Stimulated activated CD4-positive, alpha-beta T cell treated with anti-CD3 and anti-CD28 coated beads, Interleukin-1b, Interleukin-23, amount 100 ng/mL, for 4 hours (primary cell): ENCODE measurements at regions not wholly inside any gene's neighbourhood (a gene's known extent, or its start where the extent isn't known, plus 50 kb on each side); places are given as distances from the start of the nearest gene placed in this dataset.

Experiments
- DNase-seq, 2 donors: peaks; one replicate each; pipeline ENCODE4 v3.0.0-alpha.2; 2020; ENCODE audit warnings: low read depth in 2 of 2

DNA sequence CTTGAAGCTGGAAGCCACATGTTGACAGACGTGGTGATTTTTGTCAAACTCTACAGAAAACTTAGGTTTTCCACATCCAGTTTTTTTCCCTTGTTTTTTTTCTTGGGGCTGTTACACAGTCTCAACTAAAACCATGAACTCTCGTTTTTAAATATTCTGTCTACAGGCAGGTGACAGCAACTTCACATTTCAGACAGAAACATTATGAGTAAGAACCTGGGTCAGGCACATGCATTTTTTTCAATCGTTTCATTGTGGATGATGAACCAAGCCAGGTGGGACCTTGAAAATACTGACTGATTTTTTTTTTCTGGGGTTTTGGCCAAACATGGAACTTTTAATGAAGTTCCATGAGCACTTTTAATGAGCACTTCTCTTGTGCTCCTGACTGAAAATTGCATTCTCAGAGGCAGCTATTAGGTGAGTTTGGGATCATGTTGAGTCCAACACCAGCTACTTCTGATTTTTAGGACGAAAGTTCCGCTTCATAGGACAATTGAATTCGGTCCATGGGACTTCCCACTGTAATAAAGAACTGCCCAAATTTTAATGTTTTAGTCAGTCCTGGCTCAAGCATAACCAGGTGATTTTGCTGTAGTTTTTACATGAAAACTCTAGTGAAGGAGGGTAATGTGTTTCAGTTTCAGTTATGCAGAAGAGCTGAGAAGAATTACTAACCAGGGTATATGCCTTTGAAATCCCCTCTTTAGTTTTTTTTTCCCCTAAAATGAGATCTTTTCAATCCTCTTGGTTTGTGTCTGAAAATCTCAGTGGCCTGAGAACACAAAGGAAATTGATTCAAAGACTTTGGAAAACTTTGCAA is 93.2 kb upstream of the ADAMTS16 start:
- no peak for DNase-seq

DNA sequence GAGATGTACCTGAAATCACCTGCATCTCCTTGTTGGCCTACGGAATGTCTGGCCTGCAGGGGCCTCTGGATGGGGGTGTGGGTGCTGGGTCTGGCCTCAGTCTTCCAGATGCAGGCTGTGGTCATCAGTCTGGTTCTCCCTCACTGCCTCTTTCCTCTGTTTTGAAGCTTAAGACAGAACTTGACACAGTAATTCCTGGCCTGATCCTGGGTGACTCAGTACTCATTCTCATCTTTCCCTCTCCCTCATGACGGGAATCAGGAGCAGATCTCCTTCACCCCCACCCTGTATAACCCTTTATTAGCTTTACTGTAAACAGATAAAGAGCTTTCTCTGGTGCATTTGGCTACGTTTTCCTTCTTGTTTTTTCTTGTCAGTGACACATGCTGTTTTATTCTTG is 89.3 kb upstream of the ADAMTS16 start:
- DNase-seq, result no peak

DNA sequence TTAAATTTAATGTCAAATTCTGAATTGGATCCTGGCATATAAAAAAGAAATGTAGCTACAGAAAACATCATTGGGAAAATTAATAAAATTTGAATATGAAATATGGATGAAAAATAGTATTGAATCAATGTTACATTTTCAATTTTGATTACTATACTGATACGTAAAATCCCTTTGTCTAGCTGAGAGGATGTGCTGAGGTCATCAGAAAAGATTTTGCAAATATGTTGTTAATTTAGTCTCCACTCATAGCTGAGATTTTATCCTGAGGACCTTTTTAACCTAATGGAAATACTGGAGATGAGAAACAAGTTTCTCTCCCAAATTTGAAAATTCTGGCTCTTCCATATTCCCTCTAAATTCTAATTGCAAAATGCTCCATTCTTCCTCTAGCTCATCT is 84.4 kb upstream of the ADAMTS16 start:
- no peak for DNase-seq

DNA sequence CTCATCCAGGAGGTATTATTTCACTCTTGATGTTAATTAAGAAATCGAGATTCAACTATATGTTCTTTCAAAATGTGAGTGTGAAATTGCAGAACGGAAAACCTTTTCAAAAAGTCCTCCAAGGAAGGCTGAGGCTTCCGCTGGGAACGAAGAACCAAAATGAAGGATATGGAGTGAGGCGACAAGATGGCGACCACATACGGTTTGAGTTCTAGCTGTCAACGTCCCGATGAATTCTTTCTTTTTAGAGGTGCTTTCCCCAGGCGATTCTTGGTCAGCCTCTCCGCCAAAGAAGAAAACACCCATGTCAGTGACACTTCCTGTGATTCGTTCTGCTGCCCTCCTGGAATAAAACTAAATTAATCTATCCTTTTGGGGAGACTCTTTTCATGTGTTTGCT is 78.3 kb upstream of the ADAMTS16 start:
- DNase-seq, result no peak

DNA sequence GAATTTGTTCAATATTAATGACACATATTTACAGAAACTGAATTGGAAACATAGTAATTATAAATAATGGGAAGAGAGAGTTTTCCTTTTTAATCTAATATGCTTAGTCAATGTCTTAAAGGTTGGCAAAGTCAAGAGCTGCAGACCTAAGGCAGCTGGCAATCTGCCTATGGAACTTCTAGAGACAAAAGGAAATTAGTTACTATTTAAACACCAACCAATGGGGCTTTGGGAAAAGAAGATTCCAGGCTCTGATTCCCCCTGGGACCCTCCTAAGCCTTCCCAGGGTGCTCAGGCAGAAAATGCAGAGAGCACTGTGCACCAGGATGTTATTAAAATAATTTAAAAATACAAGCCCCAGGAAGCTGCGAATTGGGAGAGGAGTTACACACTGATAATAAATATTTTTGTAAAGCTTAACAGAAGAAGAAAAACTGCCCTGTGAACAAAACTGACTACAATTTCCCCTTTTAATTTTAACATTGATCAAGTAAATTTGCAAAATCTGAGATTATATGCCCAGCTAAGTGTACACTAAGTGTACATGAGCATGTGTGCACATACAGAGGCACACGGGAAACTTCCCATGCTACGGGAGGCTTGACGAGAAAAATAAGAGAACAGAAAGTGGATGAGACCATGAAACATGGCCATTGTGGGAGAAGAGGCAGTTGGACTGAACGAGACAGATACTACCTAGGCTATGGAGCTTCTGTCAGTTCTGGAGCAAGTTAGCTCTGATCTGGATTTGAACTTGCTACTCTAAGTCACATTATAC is 77.4 kb upstream of the ADAMTS16 start:
- no peak for DNase-seq

DNA sequence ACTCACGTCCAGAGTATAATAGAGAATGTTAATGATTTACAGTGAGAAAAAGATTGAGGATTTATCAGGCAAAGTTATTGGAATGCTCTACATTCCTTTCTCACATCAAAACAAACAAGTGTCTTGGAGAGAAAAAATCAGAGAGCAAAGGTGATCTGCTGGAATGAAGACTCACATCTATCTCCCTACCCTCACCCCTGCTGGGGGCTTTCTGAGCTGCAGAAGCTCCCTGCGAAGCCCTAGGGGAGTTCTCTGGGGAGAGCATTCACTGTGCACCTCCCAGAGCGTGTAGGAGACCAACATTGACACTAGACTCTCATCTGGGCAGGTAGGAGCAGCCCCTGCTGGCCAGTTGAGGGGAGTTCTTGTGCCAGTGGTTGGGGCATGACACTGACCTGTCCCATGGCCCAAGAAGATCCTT is 76.6 kb upstream of the ADAMTS16 start:
- no peak for DNase-seq

DNA sequence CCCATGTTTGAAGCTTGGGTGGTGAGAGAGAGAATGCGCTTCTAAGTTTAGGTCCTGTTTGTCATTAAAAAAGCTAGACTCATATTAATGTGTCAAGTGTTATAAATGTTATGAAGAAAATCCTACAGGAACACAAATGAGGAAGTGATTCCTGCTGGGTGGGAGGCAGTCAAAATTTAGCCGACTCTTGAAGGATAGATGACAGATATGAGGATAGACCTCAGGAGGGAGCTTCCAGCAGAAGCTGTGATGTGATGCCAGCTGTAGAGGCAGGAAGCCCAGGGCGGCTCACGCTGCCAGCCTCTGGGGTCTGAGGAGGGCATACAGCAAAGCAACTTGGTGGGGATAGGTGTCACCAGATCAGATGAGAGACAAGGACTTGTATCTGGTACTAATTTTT is 74.7 kb upstream of the ADAMTS16 start:
- no peak for DNase-seq

DNA sequence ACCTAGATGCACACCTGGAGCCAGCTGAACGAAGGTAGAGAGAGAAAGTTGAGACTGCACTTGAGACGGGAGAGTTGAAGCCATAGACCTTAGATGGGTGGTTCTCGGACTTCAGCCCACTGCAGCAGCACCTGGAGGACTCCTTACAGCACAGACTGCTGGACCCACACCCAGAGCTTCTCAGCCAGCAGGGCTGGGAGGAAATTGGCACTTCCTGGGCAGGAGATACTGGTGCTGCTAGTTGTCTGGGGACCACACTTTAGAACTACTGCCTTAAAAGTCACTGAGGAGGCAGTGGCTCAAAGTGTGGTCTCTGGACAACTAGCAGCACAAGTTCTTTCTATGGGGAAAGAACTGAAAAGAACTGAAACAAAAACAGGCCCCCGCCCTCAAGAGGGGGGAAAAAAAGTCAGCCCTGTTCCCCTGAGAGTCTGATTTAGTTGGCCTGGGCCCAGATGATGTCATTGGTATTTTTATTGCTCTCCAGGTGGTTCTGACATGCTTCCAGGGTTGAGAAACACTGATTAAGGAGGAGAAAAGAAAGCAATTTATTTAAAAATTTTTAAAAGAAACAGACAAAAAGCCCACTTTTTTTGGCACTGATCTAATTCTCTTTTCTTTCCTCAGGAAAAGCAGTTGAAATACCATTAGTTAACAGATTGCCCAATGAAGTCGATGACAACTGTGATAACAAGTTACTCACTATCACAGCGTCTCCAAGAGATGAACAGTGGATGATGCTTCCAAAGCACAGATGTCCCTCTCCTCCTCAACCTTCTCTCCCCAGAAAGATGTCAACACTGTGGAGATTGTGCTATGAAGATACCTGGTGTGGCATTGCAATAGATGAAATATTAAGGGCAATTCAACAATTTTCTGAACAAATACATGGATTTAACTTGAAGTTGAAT is 73.6 kb upstream of the ADAMTS16 start:
- DNase-seq, result no peak

DNA sequence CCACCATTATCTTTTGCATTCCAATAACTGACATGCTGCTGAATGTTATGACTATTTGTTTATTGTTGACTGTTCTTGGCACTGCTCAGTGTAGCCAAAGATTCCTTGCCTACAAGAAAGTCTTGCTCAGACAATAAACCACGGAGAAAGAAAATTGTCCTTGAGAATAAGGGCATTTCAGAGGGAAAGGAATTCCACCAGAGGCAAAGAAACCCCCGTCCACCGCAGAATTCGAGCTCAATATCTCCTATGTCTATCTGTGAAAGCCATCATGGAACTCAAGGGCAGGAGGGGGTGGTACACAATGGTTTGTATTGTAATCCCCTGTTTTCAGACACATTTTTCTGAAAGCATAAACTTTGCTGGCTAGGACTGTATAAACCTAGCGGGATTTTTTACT is 70.3 kb upstream of the ADAMTS16 start:
- DNase-seq, result no peak

DNA sequence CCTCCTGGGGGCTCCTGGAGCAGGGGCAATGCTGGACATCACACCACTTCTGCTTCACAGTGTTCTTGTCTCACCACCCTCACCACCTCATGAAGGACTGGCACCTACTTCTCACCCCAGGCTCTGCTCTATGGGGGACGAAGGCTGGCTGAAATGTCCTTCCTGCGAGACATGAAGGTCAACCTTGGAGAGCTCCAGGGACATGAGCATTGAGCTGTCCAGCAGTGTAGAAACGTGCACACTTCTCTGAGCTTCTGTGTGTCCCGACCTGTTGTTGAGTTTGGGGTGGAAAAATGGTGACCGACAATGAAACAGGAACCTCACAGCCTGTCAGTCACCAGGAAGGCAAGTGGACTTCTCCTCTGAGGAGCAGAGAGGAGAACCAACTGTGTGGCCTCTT is 68.6 kb upstream of the ADAMTS16 start:
- DNase-seq, result no peak

DNA sequence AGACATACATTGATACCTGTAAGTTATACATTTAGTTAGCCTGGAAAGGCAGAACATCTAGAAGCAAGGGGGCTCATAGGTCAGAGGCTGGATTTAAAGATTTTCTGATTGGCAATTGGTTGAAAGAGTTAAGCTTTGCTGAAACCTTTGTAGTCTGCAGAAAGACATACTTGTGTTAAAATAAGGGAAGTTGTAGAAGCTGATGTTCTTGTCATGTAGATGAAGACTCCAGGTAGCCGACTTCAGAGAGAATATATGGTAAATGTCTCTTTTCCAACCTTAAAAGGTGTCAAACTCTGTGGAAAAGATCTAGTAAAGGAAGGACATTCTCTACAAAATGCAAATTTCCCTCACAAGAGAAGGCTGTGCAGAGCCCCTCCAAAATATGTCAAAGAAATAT is 62.9 kb upstream of the ADAMTS16 start:
- DNase-seq, result no peak

DNA sequence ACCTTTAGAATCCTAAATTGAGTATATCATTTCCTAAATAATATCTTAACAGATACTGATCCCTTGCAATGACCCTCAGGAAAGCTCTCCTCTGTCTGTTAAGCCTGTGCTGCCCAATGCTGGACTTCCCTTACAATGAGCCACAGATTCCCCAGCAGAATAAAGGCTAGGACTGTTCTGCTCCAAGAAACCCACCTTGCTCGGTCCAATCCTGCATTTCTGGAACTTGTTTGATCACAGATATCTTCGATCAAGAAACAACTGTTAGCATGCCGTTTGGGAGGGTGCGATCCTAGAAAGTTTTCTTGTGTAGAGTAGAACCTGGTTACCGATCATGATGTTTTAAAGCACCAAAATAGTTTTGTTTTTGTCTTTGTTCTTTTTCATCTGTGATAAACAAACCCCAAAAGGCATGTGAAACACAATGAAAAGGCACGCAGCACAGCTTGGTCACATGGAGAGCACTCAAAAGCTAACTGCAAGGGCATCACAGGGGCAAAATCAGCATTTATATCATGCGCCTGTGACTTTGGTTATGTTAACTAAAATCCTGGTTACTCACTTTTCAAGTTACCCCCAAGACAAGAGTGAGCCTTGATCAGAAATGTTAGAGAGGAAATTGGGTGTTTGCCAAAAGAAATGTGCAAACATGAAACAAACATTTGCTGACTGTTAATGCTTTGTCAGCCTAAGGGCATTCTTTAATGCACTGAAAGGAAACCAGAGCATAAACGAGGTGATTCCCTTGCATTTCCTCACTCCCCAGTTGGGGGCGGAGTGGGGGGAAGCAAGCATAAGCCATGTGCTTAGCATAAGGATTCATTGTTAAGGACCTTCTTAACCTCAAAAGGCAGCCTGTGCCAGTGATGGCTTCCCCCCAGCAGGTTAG is 61.9 kb upstream of the ADAMTS16 start:
- no peak for DNase-seq

DNA sequence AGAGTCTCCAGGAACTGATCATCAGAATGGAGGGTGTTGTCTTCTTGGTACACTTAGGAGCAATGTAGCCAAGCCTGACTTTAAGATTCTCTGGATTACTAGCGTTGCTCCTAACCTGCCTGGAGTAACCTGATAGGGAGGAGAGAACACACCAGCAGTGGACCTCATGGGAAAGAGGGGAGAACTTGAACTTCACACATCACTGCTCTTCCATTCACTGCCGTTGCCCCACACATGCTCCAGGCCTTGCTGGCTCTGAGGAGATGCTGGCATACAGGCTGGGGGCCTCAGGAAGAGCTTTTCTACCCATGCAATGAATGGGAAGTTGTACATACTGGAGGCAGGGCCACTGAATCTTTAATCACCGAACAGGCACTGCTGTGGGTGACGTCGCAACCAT is 60.3 kb upstream of the ADAMTS16 start:
- DNase-seq, result no peak

DNA sequence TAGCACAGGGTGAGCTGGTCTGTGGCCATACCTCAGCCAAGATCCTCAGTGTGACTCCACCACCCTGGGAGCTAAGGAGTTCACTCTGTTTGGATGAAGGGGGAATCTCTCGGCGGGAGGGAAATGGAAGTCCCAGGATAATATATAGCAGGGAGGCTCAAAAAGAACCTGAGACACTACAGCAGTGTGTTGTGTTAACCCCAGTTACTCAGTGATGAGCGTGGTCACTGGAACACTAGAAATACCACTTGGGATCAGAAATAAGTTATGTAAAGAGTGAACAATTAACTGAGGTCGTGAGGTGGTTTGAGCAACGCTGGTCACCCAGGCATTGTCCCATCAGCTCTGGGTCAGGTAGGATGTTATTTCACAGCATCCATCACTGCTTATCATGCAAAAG is 59.3 kb upstream of the ADAMTS16 start:
- no peak for DNase-seq

DNA sequence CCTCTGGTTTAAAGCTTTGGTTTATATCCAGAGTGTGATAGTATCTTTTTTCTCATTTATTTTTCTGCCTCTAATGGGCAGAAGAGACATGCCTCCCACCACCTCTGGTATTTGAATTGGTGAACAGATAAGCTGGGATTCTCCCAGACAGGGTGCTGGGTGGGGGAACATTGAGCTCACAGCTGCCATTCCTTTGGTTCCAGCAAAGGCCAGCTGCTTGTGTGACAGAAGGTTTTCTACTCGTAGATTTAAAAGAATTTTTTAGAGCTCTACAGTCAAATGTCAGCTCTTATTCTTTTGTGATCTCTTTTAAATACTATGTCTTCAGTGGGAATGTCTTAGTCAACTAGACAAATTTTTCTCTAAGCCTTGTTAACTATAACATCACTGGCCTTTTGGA is 54.7 kb upstream of the ADAMTS16 start:
- DNase-seq, result no peak

DNA sequence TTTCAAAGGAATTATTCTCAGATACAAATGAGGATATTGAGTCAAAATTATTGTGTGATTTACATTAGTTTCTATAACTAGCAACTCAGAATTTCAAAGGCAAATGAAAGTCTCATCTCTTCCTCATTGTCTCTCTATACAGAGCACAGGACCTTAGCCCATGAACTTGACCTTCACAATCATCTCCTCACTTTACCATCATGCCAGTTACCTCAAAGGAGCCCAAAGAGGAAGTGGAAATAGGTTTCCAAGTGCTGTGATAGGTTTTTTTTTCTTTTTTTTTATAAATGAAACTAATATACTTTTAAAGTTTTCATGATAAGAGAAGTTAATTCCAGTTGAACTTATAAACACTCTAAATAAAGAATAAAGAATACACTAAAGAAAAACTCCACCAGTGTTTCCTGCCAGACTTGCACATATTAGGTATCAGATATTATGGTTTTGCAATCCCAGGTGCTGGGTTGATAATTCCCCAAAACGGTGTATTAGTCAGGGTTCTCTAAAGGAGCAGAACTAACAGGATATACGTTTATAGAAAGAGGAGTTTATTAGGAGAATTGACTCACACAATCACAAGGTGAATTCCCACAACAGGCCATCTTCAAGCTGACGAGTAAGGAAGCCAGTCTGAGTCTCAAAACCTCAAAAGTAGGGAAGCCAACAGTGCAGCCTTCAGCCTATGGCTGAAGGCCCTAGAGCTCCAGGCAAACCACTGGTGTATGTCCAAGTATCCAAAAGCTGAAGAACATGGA is 50.1 kb upstream of the ADAMTS16 start:
- DNase-seq, result no peak
